Vagina (tissue), 2 donors: ENCODE measurements at regions not wholly inside any gene's neighbourhood (a gene's known extent, or its start where the extent isn't known, plus 50 kb on each side); places are given as distances from the start of the nearest gene placed in this dataset.

ENCODE experiments used
- CTCF ChIP-seq, 3 experiments: fragments of 450-650 bp in 2 of 3; fragments of 200-600 bp in 1 of 3; sonication (generic) in 1 of 3; IDR thresholded peaks; one replicate each; pipeline ENCODE4 v1.5.1; 2017 to 2019; ENCODE audit warnings: antibody characterized with exemption in 3 of 3, mild to moderate bottlenecking in 2 of 3, moderate library complexity in 2 of 3
- POLR2AphosphoS5 ChIP-seq, 2 donors: sonication (generic); formaldehyde crosslinking; IDR thresholded peaks; one replicate each; pipeline ENCODE4 v1.9.0; 2017; ENCODE audit warnings: antibody characterized with exemption in 2 of 2, mild to moderate bottlenecking in 2 of 2, low read depth in 1 of 2; ENCODE audit not compliant: insufficient read depth in 1 of 2

- TF ChIP-seq CTCF (IDR thresholded peaks at IDR 0.05) (no peak), POLR2AphosphoS5 (IDR thresholded peaks at IDR 0.05; ENCODE audit: insufficient read depth in 1 of 2, low read depth in 1 of 2) (no peak)
These were observed 192.8 kb upstream of the PHACTR1 start for GRCh38 chr6:12523726-12524125.
